Activated T-cell treated with anti-CD3 and anti-CD28 coated beads, Interleukin-2, amount 50 U/mL, for 4 hours (primary cell): ENCODE measurements at regions not wholly inside any gene's neighbourhood (a gene's known extent, or its start where the extent isn't known, plus 50 kb on each side); places are given as distances from the start of the nearest gene placed in this dataset.

Experiments used
- ATAC-seq, 2 donors: fragments of 200-7000 bp; cut with Tn5 transposase; one replicate each; pipeline ENCODE4 v1.10.0; 2021
- DNase-seq: peaks from one replicate; pipeline ENCODE4 v3.0.0-alpha.2; 2020
- H3K27me3 Mint-ChIP-seq: one replicate; pipeline ENCODE4 v1.8.0; 2021; ENCODE audit warnings: low read depth, mixed read lengths
- H3K36me3 Mint-ChIP-seq: one replicate; pipeline ENCODE4 v1.8.0; 2022; ENCODE audit warnings: mixed read lengths; ENCODE audit not compliant: insufficient read depth
- H3K4me1 Mint-ChIP-seq: one replicate; pipeline ENCODE4 v1.8.0; 2021; ENCODE audit warnings: low read depth, mixed read lengths
- H3K4me3 Mint-ChIP-seq: one replicate; pipeline ENCODE4 v1.8.0; 2021; ENCODE audit warnings: mild to moderate bottlenecking, moderate library complexity, mixed read lengths
- H3K9me3 Mint-ChIP-seq: one replicate; pipeline ENCODE4 v1.8.0; 2021; ENCODE audit warnings: mixed read lengths

DNA sequence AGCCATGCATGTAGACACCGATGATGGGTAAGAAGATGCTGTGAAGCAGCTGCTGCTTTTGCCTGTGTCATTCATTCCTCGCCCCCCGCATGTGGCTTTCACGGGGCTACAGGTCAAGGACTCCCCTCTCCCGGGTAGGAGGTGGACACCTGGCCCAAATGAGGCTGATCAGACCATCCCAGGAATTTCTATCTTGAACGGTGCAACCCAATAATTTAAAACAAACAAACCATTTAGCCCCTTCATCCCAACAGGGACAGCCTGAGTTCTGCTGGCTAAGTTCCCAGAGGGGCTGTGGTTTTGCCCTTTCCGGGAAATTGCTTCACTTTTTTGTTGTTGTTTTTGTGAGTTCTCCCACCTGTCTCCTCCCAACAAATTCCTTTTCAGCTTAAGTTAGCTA is 137.7 kb upstream of the CDH5 start:
- H3K4me1 Mint-ChIP-seq, result peaks cover 4% of the 10 kb centered on the region

DNA sequence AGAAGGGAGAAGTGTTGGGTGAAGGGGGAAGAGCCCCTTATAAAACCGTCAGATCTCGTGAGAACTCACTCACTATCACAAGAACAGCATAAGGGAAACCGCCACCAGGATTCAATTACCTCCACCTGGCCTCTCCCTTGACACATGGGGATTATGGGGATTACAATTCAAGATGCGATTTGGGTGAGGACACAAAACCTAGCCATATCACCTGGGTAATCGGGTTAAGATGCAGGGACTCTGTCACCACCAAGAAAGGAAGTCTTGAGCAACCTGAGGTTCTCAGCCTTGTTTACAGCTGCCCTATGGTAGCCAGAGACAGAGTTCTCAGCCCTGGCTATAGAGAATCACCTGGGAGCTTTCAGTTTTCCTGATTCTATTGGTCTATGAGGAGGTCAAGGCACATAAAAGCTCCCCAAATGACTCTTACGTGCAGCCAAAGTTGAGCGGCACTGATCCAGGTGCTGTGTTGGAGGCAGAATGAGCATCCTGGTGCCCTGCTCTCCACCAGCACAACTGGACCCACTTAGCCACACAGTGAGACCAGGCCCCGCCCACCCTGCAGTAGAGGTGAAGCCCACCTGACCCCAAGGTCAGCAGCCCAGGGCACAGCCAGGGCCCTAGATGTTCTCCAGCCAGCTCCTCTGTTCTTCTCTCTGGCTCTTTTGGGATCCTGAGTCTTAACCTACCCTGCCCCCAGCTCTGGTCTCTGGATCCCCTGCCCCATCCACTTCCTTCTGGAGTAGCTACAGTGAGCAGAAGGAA is 138.5 kb upstream of the CDH5 start:
- Mint-ChIP-seq H3K9me3 (no peaks in the 10 kb centered on the region), H3K36me3 (no peaks in the 10 kb centered on the region), H3K4me1 (peaks cover 4% of the 10 kb centered on the region), H3K4me3 (no peak overlapping the region), H3K27me3 (peaks cover 32% of the 10 kb centered on the region)
- no peak for ATAC-seq
- no peak for DNase-seq

More for the DNA sequence above, 137.7 kb upstream of the CDH5 start:
- DNase-seq, result no peak
- H3K9me3 Mint-ChIP-seq, result no peaks in the 10 kb centered on the region
- ATAC-seq, result no peak
- H3K4me3 Mint-ChIP-seq, result no peak overlapping the region
- peaks cover 28% of the 10 kb centered on the region for H3K27me3 Mint-ChIP-seq
- H3K36me3 Mint-ChIP-seq, result no peaks in the 10 kb centered on the region

DNA sequence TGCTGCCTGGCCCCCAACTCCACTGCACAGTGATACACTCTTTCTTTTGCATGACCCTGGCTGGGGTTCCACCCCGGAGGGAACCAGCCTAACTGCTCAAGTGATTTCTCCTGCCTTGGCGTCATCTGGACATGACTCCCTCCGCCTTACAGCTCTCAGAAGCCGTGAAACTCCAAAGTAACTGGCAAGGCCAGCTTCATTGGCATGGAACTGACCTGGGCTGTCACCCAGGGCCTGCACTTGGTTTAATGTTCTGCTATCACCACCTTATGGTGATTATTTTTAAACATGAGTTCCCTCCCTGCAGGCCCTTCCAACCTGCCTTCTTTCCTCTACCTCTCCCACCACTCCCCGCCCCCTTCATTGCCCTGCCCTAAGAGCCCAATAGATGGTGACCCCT is 139.7 kb upstream of the CDH5 start:
- H3K36me3 Mint-ChIP-seq, result no peaks in the 10 kb centered on the region
- H3K27me3 Mint-ChIP-seq, result peaks cover 28% of the 10 kb centered on the region
- peaks cover 4% of the 10 kb centered on the region for H3K4me1 Mint-ChIP-seq
- ATAC-seq (no peak), DNase-seq (no peak)
- no peak overlapping the region for H3K4me3 Mint-ChIP-seq
- H3K9me3 Mint-ChIP-seq, result no peaks in the 10 kb centered on the region

DNA sequence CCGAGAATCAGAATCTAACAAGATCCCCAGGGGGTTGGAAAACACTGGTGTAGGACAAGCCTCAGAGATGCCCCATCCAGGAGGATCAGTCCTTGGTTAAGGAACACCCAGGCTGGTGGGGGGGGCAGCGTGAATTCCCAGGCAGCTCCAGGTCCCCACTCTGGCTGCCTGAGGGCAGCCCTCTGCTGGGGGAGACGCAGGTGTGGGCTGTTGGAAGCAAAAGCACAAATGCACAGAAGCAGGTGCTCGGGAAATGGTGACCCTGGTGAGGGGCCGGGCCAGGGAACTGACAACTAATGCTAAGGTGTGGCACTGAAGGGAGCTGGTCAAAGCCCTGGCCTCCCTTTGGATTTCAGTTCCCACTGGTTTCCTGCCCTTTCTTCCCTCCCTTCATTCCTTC is 140.8 kb upstream of the CDH5 start:
- Mint-ChIP-seq H3K4me3 (no peak overlapping the region), H3K27me3 (peaks cover 30% of the 10 kb centered on the region), H3K36me3 (no peaks in the 10 kb centered on the region), H3K9me3 (no peaks in the 10 kb centered on the region), H3K4me1 (peaks cover 4% of the 10 kb centered on the region)
- no peak for DNase-seq
- no peak for ATAC-seq

DNA sequence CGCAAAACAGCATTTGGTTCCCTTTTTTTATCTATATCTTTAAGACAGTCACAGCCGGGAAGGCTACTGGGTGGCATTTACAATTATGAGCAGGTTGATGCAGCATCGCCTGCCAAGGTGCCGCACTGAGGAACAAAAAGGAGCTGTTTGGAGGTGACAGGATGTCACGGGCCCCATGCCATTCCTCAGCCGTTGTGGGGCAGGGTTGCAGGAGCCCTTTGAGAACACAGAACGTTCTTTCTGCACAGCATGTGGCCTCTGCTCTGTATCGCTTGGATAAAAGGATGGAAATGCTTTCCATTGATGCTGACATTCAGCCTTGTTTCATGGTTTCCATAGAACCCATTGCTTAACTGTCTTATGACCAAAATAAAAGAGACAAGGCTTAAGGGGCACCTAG is 141.9 kb upstream of the CDH5 start:
- Mint-ChIP-seq H3K36me3 (no peaks in the 10 kb centered on the region), H3K4me3 (no peak overlapping the region), H3K27me3 (peaks cover 26% of the 10 kb centered on the region), H3K9me3 (no peaks in the 10 kb centered on the region), H3K4me1 (peaks cover 4% of the 10 kb centered on the region)
- no peak for ATAC-seq
- no peak for DNase-seq

- peaks cover 4% of the 10 kb centered on the region for H3K4me1 Mint-ChIP-seq
- ATAC-seq (no peak), DNase-seq (no peak)
- peaks cover 29% of the 10 kb centered on the region for H3K27me3 Mint-ChIP-seq
- no peaks in the 10 kb centered on the region for H3K9me3 Mint-ChIP-seq
- no peaks in the 10 kb centered on the region for H3K36me3 Mint-ChIP-seq
- no peak overlapping the region for H3K4me3 Mint-ChIP-seq
These were observed 142.3 kb upstream of the CDH5 start for GRCh38 chr16:66224186-66224585.

- no peak for DNase-seq
- ATAC-seq, result no peak
- no peaks in the 10 kb centered on the region for H3K4me1 Mint-ChIP-seq
- H3K27me3 Mint-ChIP-seq, result peaks cover 26% of the 10 kb centered on the region
- H3K4me3 Mint-ChIP-seq, result no peak overlapping the region
- H3K36me3 Mint-ChIP-seq, result no peaks in the 10 kb centered on the region
- no peaks in the 10 kb centered on the region for H3K9me3 Mint-ChIP-seq
These were observed 143.2 kb upstream of the CDH5 start for GRCh38 chr16:66223176-66223780.

DNA sequence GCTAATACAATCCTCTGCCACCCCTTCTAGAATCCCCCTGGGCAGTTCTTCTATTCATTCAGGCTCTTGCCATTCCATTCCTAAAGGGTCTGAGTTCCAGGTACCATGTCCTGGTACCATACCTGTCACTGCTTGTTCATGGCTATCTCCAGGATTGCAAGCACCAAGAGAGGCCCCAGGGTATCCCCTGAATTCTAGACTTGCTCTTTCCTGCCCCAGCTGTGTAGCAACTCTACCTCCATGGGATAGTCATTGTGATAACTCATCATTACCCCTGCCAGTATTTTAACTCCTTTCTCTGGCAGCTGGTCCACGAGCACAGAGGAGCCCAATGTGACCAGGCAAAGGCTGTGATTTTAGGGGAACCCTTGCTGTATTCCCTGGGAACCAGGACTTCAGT is 143.7 kb upstream of the CDH5 start:
- Mint-ChIP-seq H3K4me3 (no peak overlapping the region), H3K36me3 (no peaks in the 10 kb centered on the region), H3K4me1 (no peaks in the 10 kb centered on the region), H3K27me3 (peaks cover 26% of the 10 kb centered on the region), H3K9me3 (no peaks in the 10 kb centered on the region)
- ATAC-seq (no peak), DNase-seq (no peak)

DNA sequence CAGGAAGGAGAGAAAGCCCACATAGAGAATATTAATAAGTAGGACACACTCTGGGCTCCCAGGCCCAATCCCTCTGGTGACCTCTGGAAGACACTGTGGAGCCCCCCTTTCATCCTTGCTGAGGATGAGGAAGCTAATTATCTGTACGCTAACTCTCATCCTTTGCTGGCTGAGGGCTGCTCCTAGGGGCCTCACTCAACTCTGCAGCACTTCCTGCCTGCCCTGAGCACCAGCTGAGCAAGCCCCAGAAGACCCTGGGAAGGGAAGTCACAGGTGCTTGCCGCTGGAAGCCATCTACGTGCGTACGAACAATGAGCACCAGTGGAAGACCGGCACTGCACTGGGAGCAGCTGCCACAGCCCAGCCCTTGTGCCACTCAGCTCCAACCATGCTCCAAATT is 145.8 kb upstream of the CDH5 start:
- ATAC-seq (no peak), DNase-seq (no peak)
- H3K4me3 Mint-ChIP-seq, result no peak overlapping the region
- H3K27me3 Mint-ChIP-seq, result peaks cover 24% of the 10 kb centered on the region
- H3K4me1 Mint-ChIP-seq, result no peaks in the 10 kb centered on the region
- H3K9me3 Mint-ChIP-seq, result no peaks in the 10 kb centered on the region
- no peaks in the 10 kb centered on the region for H3K36me3 Mint-ChIP-seq

DNA sequence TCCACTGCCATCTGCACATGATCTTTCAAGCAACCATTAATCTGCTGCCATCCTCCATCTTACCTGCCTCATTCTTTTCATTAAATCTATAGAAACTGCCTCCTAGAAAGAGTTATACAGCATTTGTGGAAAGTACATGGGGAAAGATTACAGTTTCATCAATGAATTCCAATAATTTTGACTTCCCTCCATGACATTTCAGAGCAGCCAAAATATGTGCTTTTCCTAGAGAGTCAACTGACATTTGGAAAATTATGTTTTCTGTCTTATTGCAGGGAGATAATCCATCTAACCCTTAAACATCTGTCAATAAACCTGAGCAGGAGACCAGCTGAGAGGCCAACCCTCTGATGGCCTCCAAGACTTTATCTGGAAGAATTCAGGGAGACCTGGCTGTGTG is 147.0 kb upstream of the CDH5 start:
- H3K27me3 Mint-ChIP-seq, result peaks cover 24% of the 10 kb centered on the region
- H3K9me3 Mint-ChIP-seq, result no peaks in the 10 kb centered on the region
- no peak for DNase-seq
- H3K36me3 Mint-ChIP-seq, result no peaks in the 10 kb centered on the region
- ATAC-seq, result no peak
- no peak overlapping the region for H3K4me3 Mint-ChIP-seq
- no peaks in the 10 kb centered on the region for H3K4me1 Mint-ChIP-seq

GRCh38 chr16:66212428-66212827 is 154.1 kb upstream of the CDH5 start:
- no peaks in the 10 kb centered on the region for H3K36me3 Mint-ChIP-seq
- H3K4me3 Mint-ChIP-seq, result no peak overlapping the region
- H3K9me3 Mint-ChIP-seq, result no peaks in the 10 kb centered on the region
- DNase-seq, result no peak
- no peaks in the 10 kb centered on the region for H3K4me1 Mint-ChIP-seq
- H3K27me3 Mint-ChIP-seq, result peaks cover 22% of the 10 kb centered on the region
- ATAC-seq, result no peak

DNA sequence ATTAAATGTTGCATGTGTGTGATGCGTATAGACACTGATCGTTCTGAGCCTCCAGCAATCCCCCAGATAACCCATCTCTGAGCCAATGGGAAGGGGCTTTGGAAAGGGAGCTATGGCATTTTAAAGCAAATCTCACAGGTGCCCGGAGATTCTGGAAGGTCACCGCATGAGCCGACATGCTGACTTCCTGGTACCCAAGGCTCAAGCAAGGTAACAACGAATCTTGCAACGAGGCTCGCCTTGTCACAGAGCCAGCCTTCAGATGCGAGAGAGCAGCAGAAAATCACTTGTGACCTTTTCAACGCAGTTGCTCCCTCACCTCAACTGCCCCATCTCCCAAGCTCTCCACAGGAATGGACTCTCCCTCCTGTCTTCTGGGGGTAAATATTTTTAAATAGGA is 154.8 kb upstream of the CDH5 start:
- Mint-ChIP-seq H3K27me3 (peaks cover 25% of the 10 kb centered on the region), H3K36me3 (no peaks in the 10 kb centered on the region), H3K9me3 (no peaks in the 10 kb centered on the region), H3K4me3 (no peak overlapping the region), H3K4me1 (no peaks in the 10 kb centered on the region)
- DNase-seq, result no peak
- no peak for ATAC-seq

- no peak for ATAC-seq
- H3K27me3 Mint-ChIP-seq, result peaks cover 23% of the 10 kb centered on the region
- no peaks in the 10 kb centered on the region for H3K36me3 Mint-ChIP-seq
- DNase-seq, result no peak
- H3K4me3 Mint-ChIP-seq, result no peak overlapping the region
- H3K9me3 Mint-ChIP-seq, result no peaks in the 10 kb centered on the region
- H3K4me1 Mint-ChIP-seq, result no peaks in the 10 kb centered on the region
These were observed 158.6 kb upstream of the CDH5 start for GRCh38 chr16:66207883-66208265.

DNA sequence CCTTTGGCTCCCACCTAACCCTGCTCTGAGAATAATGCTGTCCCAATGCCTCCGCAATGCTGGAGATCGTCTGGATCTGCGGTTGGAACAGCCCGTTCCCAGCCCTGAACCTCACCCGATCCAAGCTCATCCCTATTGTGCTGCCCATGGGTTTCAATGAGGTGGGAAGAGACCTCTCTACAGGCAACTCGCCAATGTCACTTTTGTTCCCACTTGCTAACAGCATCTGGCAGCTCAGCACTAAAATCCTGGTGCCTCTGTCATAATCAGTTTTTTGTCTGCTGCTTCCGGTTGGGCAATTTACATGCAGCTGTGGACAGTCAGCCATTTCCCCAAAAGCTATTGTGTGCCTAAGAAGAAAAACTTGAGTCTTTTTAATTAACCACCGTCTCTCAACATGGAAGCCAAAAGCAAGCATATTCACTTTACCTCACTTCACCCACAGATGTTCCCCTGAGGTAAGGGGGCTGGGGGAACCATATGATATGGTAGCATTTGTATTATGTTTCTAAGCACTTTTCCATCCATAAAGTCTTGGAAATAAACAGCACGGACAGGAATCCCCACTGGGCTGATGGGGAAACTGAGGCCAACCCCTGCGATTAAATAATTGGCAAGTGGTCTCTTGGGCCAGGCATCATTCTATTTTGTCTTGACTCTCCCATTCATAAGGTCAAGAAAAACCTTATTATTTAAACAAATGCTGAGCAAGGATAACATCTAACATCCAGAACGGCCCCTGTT is 159.2 kb upstream of the CDH5 start:
- no peaks in the 10 kb centered on the region for H3K9me3 Mint-ChIP-seq
- H3K36me3 Mint-ChIP-seq, result no peaks in the 10 kb centered on the region
- DNase-seq (no peak), ATAC-seq (no peak)
- H3K27me3 Mint-ChIP-seq, result peaks cover 23% of the 10 kb centered on the region
- H3K4me1 Mint-ChIP-seq, result no peaks in the 10 kb centered on the region
- H3K4me3 Mint-ChIP-seq, result no peak overlapping the region

- Mint-ChIP-seq H3K36me3 (no peaks in the 10 kb centered on the region), H3K4me3 (no peak overlapping the region), H3K9me3 (no peaks in the 10 kb centered on the region), H3K27me3 (peaks cover 20% of the 10 kb centered on the region), H3K4me1 (no peaks in the 10 kb centered on the region)
- ATAC-seq (no peak), DNase-seq (no peak)
These were observed 160.1 kb upstream of the CDH5 start for GRCh38 chr16:66206363-66206762.
